ENCODE measurements at regions not wholly inside any gene's neighbourhood (a gene's known extent, or its start where the extent isn't known, plus 50 kb on each side); places are given as distances from the start of the nearest gene placed in this dataset.
A peak's percentile ranks its signal among the peaks of the same experiment; 100 is the strongest.

GRCh38 chr17:77327566-77328464 lies 187.0 kb downstream of the SEC14L1 start:
- H3K36me3 ChIP-seq = no peaks in the 10 kb centered on the region
- H3K9me3 ChIP-seq = no peaks in the 10 kb centered on the region
- peak; percentile 64 to 87 for DNase-seq (ENCODE audit: extremely low spot score in 2 of 2)
- H3K27me3 ChIP-seq = no peaks in the 10 kb centered on the region
- H3K4me3 ChIP-seq = no peak overlapping the region
- intact Hi-C loops (cut with DNase I) = loop anchor here (5.0 kb wide), 1 partner anchor 44 kb away; no protein-coding TSS in a partner anchor
- no peak for TF ChIP-seq CTCF (IDR thresholded peaks at IDR 0.05)
- TF ChIP-seq POLR2A (IDR thresholded peaks at IDR 0.05) = no peak
- TF ChIP-seq POLR2AphosphoS5 (IDR thresholded peaks at IDR 0.05; ENCODE audit: insufficient read depth in 1 of 2, low read depth in 1 of 2) = no peak
- H3K27ac ChIP-seq = peak overlapping the region; percentile 97
- peaks cover 62% of the 10 kb centered on the region for H3K4me1 ChIP-seq

- Histone ChIP-seq H3K27ac (peak overlapping the region; percentile 74), H3K9me3 (no peaks in the 10 kb centered on the region), H3K4me1 (peaks cover 53% of the 10 kb centered on the region), H3K27me3 (no peaks in the 10 kb centered on the region), H3K36me3 (no peaks in the 10 kb centered on the region), H3K4me3 (no peak overlapping the region)
- DNase-seq (ENCODE audit: extremely low spot score in 2 of 2) = peak; percentile 85 to 88
- TF ChIP-seq CTCF (IDR thresholded peaks at IDR 0.05) (no peak), POLR2A (IDR thresholded peaks at IDR 0.05) (no peak), POLR2AphosphoS5 (IDR thresholded peaks at IDR 0.05; ENCODE audit: insufficient read depth in 1 of 2, low read depth in 1 of 2) (no peak)
- intact Hi-C loops (cut with DNase I) = loop anchor here (5.0 kb wide), 1 partner anchor 43 kb away; no protein-coding TSS in a partner anchor
These were observed 188.3 kb downstream of the SEC14L1 start for GRCh38 chr17:77328823-77329740.

- TF ChIP-seq CTCF (IDR thresholded peaks at IDR 0.05) (no peak), POLR2A (IDR thresholded peaks at IDR 0.05) (no peak), POLR2AphosphoS5 (IDR thresholded peaks at IDR 0.05; ENCODE audit: insufficient read depth in 1 of 2, low read depth in 1 of 2) (no peak)
- H3K27me3 ChIP-seq = no peaks in the 10 kb centered on the region
- intact Hi-C loops (cut with DNase I) = loop anchor here (2.0 to 5.0 kb wide), 3 partner anchors 42 to 165 kb away; no protein-coding TSS in a partner anchor
- DNase-seq (ENCODE audit: extremely low spot score in 2 of 2) = peak in 1 of 2 donors; percentile 89
- H3K27ac ChIP-seq = peak overlapping the region; percentile 74
- no peaks in the 10 kb centered on the region for H3K9me3 ChIP-seq
- H3K4me1 ChIP-seq = peaks cover 44% of the 10 kb centered on the region
- H3K36me3 ChIP-seq = no peaks in the 10 kb centered on the region
- no peak overlapping the region for H3K4me3 ChIP-seq
These were observed 189.2 kb downstream of the SEC14L1 start for GRCh38 chr17:77329741-77330531.

GRCh38 chr17:77330602-77331081 lies 189.9 kb downstream of the SEC14L1 start:
- Histone ChIP-seq H3K4me3 (no peak overlapping the region), H3K36me3 (no peaks in the 10 kb centered on the region), H3K27me3 (no peaks in the 10 kb centered on the region), H3K4me1 (peaks cover 39% of the 10 kb centered on the region), H3K27ac (peak overlapping the region; percentile 74), H3K9me3 (no peaks in the 10 kb centered on the region)
- peak; percentile 85 to 87 for DNase-seq (ENCODE audit: extremely low spot score in 2 of 2)
- intact Hi-C loops (cut with DNase I) = loop anchor here (2.0 to 5.0 kb wide), 2 partner anchors 102 to 164 kb away; no protein-coding TSS in a partner anchor
- TF ChIP-seq POLR2A (IDR thresholded peaks at IDR 0.05) = no peak
- no peak for TF ChIP-seq POLR2AphosphoS5 (IDR thresholded peaks at IDR 0.05; ENCODE audit: insufficient read depth in 1 of 2, low read depth in 1 of 2)
- TF ChIP-seq CTCF (IDR thresholded peaks at IDR 0.05) = no peak

All from vagina (tissue), 2 donors.